T-cell (primary cell): ENCODE measurements at regions not wholly inside any gene's neighbourhood (a gene's known extent, or its start where the extent isn't known, plus 50 kb on each side); places are given as distances from the start of the nearest gene placed in this dataset.

Experiments
- ATAC-seq, 4 experiments: fragments of 200-7000 bp in 3 of 4; fragments of 150-1000 bp in 1 of 4; cut with Tn5 transposase; replicated peaks in 1 of 4; 1 replicate in 3 of 4; 2 replicates in 1 of 4; pipeline ENCODE4 v1.10.0; 2021; ENCODE audit warnings: moderate library complexity in 3 of 4, mild to moderate bottlenecking in 2 of 4, moderate number of reproducible peaks in 1 of 4
- CTCF ChIA-PET, 2 donors: fragments of 300-600 bp; sonication (Branson Sonifier 250); formaldehyde crosslinking; loops; one replicate each; lab custom pipeline; 2022; ENCODE audit warnings: antibody characterized with exemption in 2 of 2; lab: Charles Lee
- POLR2A ChIA-PET, 2 donors: fragments of 300-600 bp; sonication (Branson Sonifier 250); formaldehyde crosslinking; loops; one replicate each; lab custom pipeline; 2022; ENCODE audit warnings: antibody characterized with exemption in 2 of 2; lab: Charles Lee
- DNase-seq, 35 experiments: peaks; one replicate each; pipeline versions ENCODE4 v3.0.0 to v3.0.0-alpha.2; 2013 to 2023
- H3K27ac ChIP-seq: one replicate; pipeline ENCODE4 v1.5.1; 2013; ENCODE audit warnings: low read length
- H3K27me3 ChIP-seq, 2 experiments: replicated peaks in 1 of 2; 1 replicate in 1 of 2; 2 replicates in 1 of 2; pipeline versions ENCODE4 v1.6.1 to v1.7.0; 2013; ENCODE audit warnings: low read length in 1 of 2, mixed read lengths in 1 of 2; ENCODE audit not compliant: control insufficient read depth in 2 of 2, insufficient read depth in 2 of 2; ENCODE audit errors: extremely low read depth in 1 of 2
- H3K36me3 ChIP-seq, 2 donors: 1 replicate in 1 of 2; 2 replicates in 1 of 2; pipeline versions ENCODE4 v1.6.1 to v1.7.0; 2013; ENCODE audit warnings: low read length in 1 of 2; ENCODE audit not compliant: control insufficient read depth in 2 of 2, insufficient read depth in 1 of 2; ENCODE audit errors: extremely low read depth in 1 of 2
- H3K4me1 ChIP-seq, 2 experiments: 1 replicate in 1 of 2; 2 replicates in 1 of 2; pipeline versions ENCODE4 v1.6.1 to v1.7.0; 2013; ENCODE audit warnings: low read length in 2 of 2, mixed read lengths in 1 of 2; ENCODE audit not compliant: insufficient read depth in 2 of 2, control insufficient read depth in 1 of 2; ENCODE audit errors: extremely low read depth in 1 of 2
- H3K4me3 ChIP-seq, 2 donors: 1 replicate in 1 of 2; 2 replicates in 1 of 2; pipeline versions ENCODE4 v1.5.1 to v1.7.0; 2013; ENCODE audit warnings: mild to moderate bottlenecking in 2 of 2, low read length in 1 of 2, moderate library complexity in 1 of 2; ENCODE audit not compliant: control insufficient read depth in 1 of 2; ENCODE audit errors: extremely low read depth in 1 of 2
- H3K9me3 ChIP-seq: 2 replicates; pipeline ENCODE4 v1.7.0; 2013
- H3K27ac Mint-ChIP-seq, 2 donors: one replicate each; pipeline ENCODE4 v1.8.0; 2020 to 2021; ENCODE audit warnings: mild to moderate bottlenecking in 2 of 2, mixed read lengths in 2 of 2
- H3K27me3 Mint-ChIP-seq, 2 donors: one replicate each; pipeline ENCODE4 v1.8.0; 2021 to 2022; ENCODE audit warnings: mixed read lengths in 2 of 2
- H3K36me3 Mint-ChIP-seq: one replicate; pipeline ENCODE4 v1.8.0; 2021; ENCODE audit warnings: mixed read lengths
- H3K4me1 Mint-ChIP-seq, 3 donors: one replicate each; pipeline ENCODE4 v1.8.0; 2020 to 2022; ENCODE audit warnings: mixed read lengths in 3 of 3, mild to moderate bottlenecking in 1 of 3
- H3K4me3 Mint-ChIP-seq, 3 donors: one replicate each; pipeline ENCODE4 v1.8.0; 2020 to 2022; ENCODE audit warnings: mild to moderate bottlenecking in 3 of 3, mixed read lengths in 3 of 3, moderate library complexity in 3 of 3
- H3K9me3 Mint-ChIP-seq, 3 donors: one replicate each; pipeline ENCODE4 v1.8.0; 2020 to 2022; ENCODE audit warnings: mixed read lengths in 3 of 3
- WGBS: methylation state at CpG from one replicate; pipeline ENCODE4 v1.1.5; 2013; ENCODE audit warnings: missing lambda C conversion rate; ENCODE audit not compliant: insufficient coverage; 5-methylcytosine and 5-hydroxymethylcytosine counted together

DNA sequence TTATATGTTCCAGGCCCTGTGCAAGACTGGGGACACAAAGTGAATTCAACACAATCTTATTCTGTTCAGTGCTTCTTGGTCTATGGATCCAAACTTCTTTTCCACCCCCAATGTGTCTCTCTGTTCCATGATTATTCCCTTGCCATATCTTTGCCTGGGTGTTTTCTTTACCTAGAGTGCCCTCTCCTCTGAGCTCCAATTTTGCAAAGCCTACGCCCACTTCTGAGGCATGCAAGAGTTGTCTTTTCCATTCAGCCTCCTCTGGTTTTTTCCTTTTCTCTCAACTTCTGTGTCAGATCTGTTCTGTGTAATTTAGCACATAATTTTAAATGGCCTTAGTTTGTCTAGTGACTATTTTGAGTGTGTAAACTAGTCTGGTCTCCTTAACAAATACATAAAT is 72.8 kb upstream of the PLCL2 start:
- Histone ChIP-seq H3K4me1 (peaks cover 12 to 15% of the 10 kb centered on the region in 2 experiments), H3K27ac (no peak overlapping the region), H3K9me3 (no peaks in the 10 kb centered on the region), H3K4me3 (no peak overlapping the region), H3K36me3 (no peaks in the 10 kb centered on the region), H3K27me3 (no peaks in the 10 kb centered on the region)
- ChIA-PET CTCF (no interaction called here), POLR2A (no interaction called here)
- no peak for DNase-seq
- no peaks in the 10 kb centered on the region for H3K9me3 Mint-ChIP-seq
- no peaks in the 10 kb centered on the region for H3K27me3 Mint-ChIP-seq
- H3K4me1 Mint-ChIP-seq = peaks cover 22 to 28% (median 26%) of the 10 kb centered on the region in 3 donors
- no peak overlapping the region for H3K4me3 Mint-ChIP-seq
- ATAC-seq = no peak
- no peaks in the 10 kb centered on the region for H3K36me3 Mint-ChIP-seq
- H3K27ac Mint-ChIP-seq = no peak overlapping the region
- no CpG with 5 or more reads among the region's 1 CpG for WGBS

DNA sequence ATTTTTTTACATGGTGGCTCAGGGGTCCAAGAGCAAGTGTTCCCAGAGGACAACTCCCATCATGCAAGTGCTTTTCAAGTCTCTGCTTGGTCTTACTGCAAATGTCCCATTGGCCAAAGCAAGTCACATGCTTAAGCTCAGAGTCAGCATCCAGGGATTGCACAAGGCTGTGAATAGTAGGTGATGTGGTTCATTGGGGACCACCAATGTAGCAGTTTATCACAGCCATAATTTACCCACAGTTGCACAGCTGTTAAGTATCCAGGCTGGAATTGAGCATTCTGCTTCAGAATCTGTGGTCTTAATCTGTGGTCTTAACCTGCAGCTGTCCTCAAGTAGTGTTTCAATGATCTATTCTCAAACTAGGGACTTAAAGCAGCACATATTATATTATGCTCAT is 71.4 kb upstream of the PLCL2 start:
- H3K27ac ChIP-seq = no peak overlapping the region
- DNase-seq (no peak), ATAC-seq (no peak)
- no peaks in the 10 kb centered on the region for H3K27me3 Mint-ChIP-seq
- H3K36me3 Mint-ChIP-seq = no peaks in the 10 kb centered on the region
- peaks cover 12 to 15% of the 10 kb centered on the region in 2 experiments for H3K4me1 ChIP-seq
- H3K27ac Mint-ChIP-seq = no peak overlapping the region
- H3K9me3 Mint-ChIP-seq = peaks cover 0 to 2% (median 0%) of the 10 kb centered on the region in 3 donors
- ChIA-PET CTCF (interaction anchor here in 1 of 2 donors (0.7 kb wide), 1 partner anchor 1244 kb away, joined by 3 read pairs; no protein-coding TSS in a partner anchor), POLR2A (interaction anchor here in 1 of 2 donors (0.6 kb wide), 1 partner anchor 139 kb away, joined by 3 read pairs; no protein-coding TSS in a partner anchor)
- H3K36me3 ChIP-seq = no peaks in the 10 kb centered on the region
- H3K4me3 ChIP-seq = no peak overlapping the region
- H3K4me1 Mint-ChIP-seq = peaks cover 22 to 28% (median 26%) of the 10 kb centered on the region in 3 donors
- no peaks in the 10 kb centered on the region for H3K27me3 ChIP-seq
- no peaks in the 10 kb centered on the region for H3K9me3 ChIP-seq
- H3K4me3 Mint-ChIP-seq = no peak overlapping the region

DNA sequence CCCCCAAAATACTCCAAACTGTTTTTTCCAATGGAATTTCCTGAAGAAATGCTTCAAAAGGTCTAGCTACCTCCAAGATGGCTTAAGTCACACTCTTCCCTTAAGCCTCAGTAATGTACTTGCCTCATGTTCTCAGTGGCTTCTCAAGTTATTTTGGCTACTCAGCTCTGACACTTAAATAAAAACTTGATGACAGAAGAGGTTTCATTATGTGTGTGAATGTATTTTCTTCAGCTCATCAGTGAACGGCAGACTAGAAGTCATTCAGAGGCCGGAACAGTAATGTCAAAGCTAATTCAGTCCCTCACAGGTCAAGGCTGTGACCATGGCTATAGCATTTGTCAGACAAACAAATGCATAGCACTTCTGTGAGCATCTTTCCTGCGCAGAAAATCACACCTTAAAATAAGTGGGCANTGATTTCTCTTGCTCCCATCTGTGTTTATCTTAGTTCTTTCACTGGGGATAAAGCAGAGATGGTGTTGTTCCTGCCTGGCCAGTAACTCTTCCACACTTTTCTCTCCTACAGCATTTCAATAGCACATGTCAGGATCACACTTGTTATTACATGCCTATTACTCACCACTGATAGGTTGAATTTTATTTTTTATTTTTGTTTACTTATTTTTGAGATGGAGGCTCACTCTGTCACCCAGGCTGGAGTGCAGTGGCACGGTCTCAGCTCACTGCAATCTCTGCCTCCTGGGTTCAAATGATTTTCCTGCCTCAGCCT is 68.5 kb upstream of the PLCL2 start:
- Histone ChIP-seq H3K9me3 (no peaks in the 10 kb centered on the region), H3K4me1 (peaks cover 7 to 8% of the 10 kb centered on the region in 2 experiments), H3K4me3 (no peak overlapping the region), H3K27ac (no peak overlapping the region), H3K27me3 (no peaks in the 10 kb centered on the region), H3K36me3 (no peaks in the 10 kb centered on the region)
- ChIA-PET CTCF (no interaction called here), POLR2A (no interaction called here)
- Mint-ChIP-seq H3K27ac (no peak overlapping the region), H3K36me3 (no peaks in the 10 kb centered on the region), H3K4me1 (peaks cover 12 to 15% (median 12%) of the 10 kb centered on the region in 3 donors), H3K4me3 (no peak overlapping the region), H3K9me3 (peaks cover 0 to 11% (median 3%) of the 10 kb centered on the region in 3 donors), H3K27me3 (no peaks in the 10 kb centered on the region)
- 54% methylated on average over 3 of the region's 4 CpGs for WGBS
- DNase-seq (no peak), ATAC-seq (no peak)

DNA sequence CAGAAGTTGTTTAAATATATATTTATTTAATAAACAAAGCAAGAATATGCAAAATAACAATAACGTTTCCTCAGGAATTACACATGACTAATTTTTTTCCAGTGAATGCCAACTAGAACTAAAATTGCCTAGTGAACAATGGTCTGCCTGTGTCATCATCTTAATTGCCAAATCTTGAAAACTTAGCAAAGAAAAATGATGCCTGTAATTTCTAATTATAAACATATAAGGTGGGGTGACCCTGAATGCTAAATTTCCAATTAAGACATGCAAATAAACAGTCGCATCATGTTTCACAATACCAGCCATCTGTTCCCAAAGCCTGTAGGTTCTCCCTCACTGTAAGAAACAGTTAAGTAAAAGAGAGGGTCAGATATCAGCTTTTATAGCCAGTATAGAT is 67.6 kb upstream of the PLCL2 start:
- Mint-ChIP-seq H3K9me3 (peaks cover 0 to 11% (median 3%) of the 10 kb centered on the region in 3 donors), H3K27me3 (no peaks in the 10 kb centered on the region), H3K4me3 (no peak overlapping the region), H3K27ac (no peak overlapping the region), H3K36me3 (no peaks in the 10 kb centered on the region), H3K4me1 (peaks cover 2 to 9% (median 6%) of the 10 kb centered on the region in 3 donors)
- Histone ChIP-seq H3K4me3 (no peak overlapping the region), H3K27ac (no peak overlapping the region), H3K9me3 (no peaks in the 10 kb centered on the region), H3K4me1 (no peaks in the 10 kb centered on the region), H3K36me3 (no peaks in the 10 kb centered on the region), H3K27me3 (no peaks in the 10 kb centered on the region)
- WGBS = no CpG with 5 or more reads among the region's 2 CpGs
- ChIA-PET POLR2A (no interaction called here), CTCF (no interaction called here)
- no peak for ATAC-seq
- DNase-seq = no peak

DNA sequence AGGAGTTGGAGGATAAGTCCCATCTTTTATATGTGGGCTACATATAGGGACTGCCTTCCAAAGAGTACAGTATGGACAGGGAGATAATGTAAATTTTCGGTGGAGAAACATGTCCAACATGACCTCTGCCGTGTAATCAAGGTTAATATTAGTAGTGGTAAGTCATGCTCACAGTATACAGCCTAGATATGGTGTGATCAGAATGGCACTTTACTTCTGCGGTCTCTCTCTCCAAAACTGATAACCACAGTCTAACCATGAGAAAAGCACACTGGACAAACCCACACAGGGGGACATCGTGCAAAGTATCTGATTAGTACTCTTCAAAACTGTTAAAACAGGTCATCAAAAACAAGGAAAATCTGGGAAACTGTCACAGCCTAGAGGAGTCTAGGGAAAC is 66.6 kb upstream of the PLCL2 start:
- Mint-ChIP-seq H3K27ac (no peak overlapping the region), H3K27me3 (no peaks in the 10 kb centered on the region), H3K4me3 (no peak overlapping the region), H3K4me1 (peaks cover 7 to 11% (median 8%) of the 10 kb centered on the region in 3 donors), H3K9me3 (peaks cover 0 to 11% (median 3%) of the 10 kb centered on the region in 3 donors), H3K36me3 (no peaks in the 10 kb centered on the region)
- H3K9me3 ChIP-seq = no peaks in the 10 kb centered on the region
- H3K27me3 ChIP-seq = no peaks in the 10 kb centered on the region
- no peaks in the 10 kb centered on the region for H3K36me3 ChIP-seq
- POLR2A ChIA-PET = no interaction called here
- DNase-seq (no peak), ATAC-seq (no peak)
- no peaks in the 10 kb centered on the region for H3K4me1 ChIP-seq
- H3K4me3 ChIP-seq = no peak overlapping the region
- CTCF ChIA-PET = interaction anchor here in 1 of 2 donors (0.6 kb wide), 1 partner anchor 156 kb away, joined by 3 read pairs; no protein-coding TSS in a partner anchor
- no peak overlapping the region for H3K27ac ChIP-seq
- no CpG with 5 or more reads among the region's 4 CpGs for WGBS

DNA sequence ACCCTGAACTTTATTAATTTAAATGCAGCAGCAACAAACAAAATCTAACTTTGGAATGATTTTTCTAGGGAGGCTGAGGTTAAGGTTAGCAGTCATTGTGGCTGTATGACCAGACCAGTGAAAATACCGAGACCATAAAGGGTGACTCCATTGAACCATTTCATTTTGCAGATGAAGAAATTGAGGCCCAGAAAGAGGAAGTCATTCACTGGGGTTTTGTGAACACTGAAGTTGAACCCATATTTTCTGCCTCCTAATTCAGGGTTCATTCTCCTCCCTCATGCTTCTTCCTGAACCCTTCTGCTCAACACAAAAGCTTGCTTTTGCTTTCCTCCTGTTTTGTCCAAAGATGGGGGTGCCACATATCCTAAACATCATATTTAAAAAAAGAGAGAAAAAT is 65.8 kb upstream of the PLCL2 start:
- Histone ChIP-seq H3K27me3 (no peaks in the 10 kb centered on the region), H3K4me1 (peaks cover 4 to 7% of the 10 kb centered on the region in 2 experiments), H3K9me3 (no peaks in the 10 kb centered on the region), H3K27ac (no peak overlapping the region), H3K4me3 (no peak overlapping the region), H3K36me3 (no peaks in the 10 kb centered on the region)
- no peak overlapping the region for H3K4me3 Mint-ChIP-seq
- H3K36me3 Mint-ChIP-seq = no peaks in the 10 kb centered on the region
- peaks cover 13 to 18% (median 14%) of the 10 kb centered on the region in 3 donors for H3K4me1 Mint-ChIP-seq
- H3K9me3 Mint-ChIP-seq = peaks cover 0 to 11% (median 3%) of the 10 kb centered on the region in 3 donors
- H3K27ac Mint-ChIP-seq = no peak overlapping the region
- DNase-seq = no peak
- ATAC-seq = no peak
- no peaks in the 10 kb centered on the region for H3K27me3 Mint-ChIP-seq
- CTCF ChIA-PET = interaction anchor here in 1 of 2 donors (0.7 kb wide), 1 partner anchor 721 kb away, joined by 5 read pairs; no protein-coding TSS in a partner anchor
- POLR2A ChIA-PET = no interaction called here
- WGBS = no CpG with 5 or more reads among the region's 1 CpG
